Esophagus squamous epithelium (tissue), 5 donors: ENCODE measurements at regions not wholly inside any gene's neighbourhood (a gene's known extent, or its start where the extent isn't known, plus 50 kb on each side); places are given as distances from the start of the nearest gene placed in this dataset.

Experiments
- DNase-seq: peaks from one replicate; lab custom pipeline; 2025; lab: John Stamatoyannopoulos, UW
- H3K27ac ChIP-seq, 4 donors: fragments of 200-600 bp; sonication (generic); one replicate each; pipeline ENCODE4 v1.5.1; 2016 to 2019; ENCODE audit warnings: mild to moderate bottlenecking in 1 of 4
- H3K27me3 ChIP-seq, 4 donors: fragments of 200-600 bp; sonication (generic); 1 replicate in 3 of 4; 2 replicates in 1 of 4; pipeline versions ENCODE4 v1.5.1 to v1.6.0; 2017 to 2021; ENCODE audit warnings: antibody characterized with exemption in 1 of 4
- H3K36me3 ChIP-seq, 3 donors: fragments of 200-600 bp; sonication (generic); one replicate each; pipeline ENCODE4 v1.5.1; 2016 to 2019
- H3K4me1 ChIP-seq, 3 donors: fragments of 200-600 bp; sonication (generic); one replicate each; pipeline ENCODE4 v1.5.1; 2017 to 2019
- H3K4me3 ChIP-seq, 4 donors: fragments of 200-600 bp; sonication (generic); 1 replicate in 3 of 4; 2 replicates in 1 of 4; pipeline ENCODE4 v1.5.1; 2016 to 2019; ENCODE audit warnings: mild to moderate bottlenecking in 2 of 4, moderate library complexity in 1 of 4
- H3K9me3 ChIP-seq, 3 donors: fragments of 200-600 bp; sonication (generic); one replicate each; pipeline ENCODE4 v1.5.1; 2016 to 2019
- POLR2A ChIP-seq, 4 donors: fragments of 450-650 bp; IDR thresholded peaks; one replicate each; pipeline ENCODE4 v1.6.1; 2017; ENCODE audit warnings: antibody characterized with exemption in 4 of 4, mild to moderate bottlenecking in 4 of 4, moderate library complexity in 3 of 4
- WGBS, 2 donors: methylation state at CpG; one replicate each; pipeline ENCODE4 v1.1.5; 2018; 5-methylcytosine and 5-hydroxymethylcytosine counted together
- intact Hi-C: fragments of 100-400 bp; cut with DNase I; formaldehyde crosslinking; loops from one replicate; pipeline ENCODE4 v1.15.0; 2022
- TF ChIP-seq, protein P1 (sequence below), 6 experiments: fragments of 450-650 bp in 4 of 6; fragments of 200-600 bp in 2 of 6; sonication (generic) in 2 of 6; IDR thresholded peaks; one replicate each; pipeline ENCODE4 v1.5.1; 2016 to 2019; ENCODE audit warnings: antibody characterized with exemption in 6 of 6, mild to moderate bottlenecking in 4 of 6, moderate library complexity in 4 of 6
- donor health status: DM: yes; HTN: yes; CAD: no.

DNA sequence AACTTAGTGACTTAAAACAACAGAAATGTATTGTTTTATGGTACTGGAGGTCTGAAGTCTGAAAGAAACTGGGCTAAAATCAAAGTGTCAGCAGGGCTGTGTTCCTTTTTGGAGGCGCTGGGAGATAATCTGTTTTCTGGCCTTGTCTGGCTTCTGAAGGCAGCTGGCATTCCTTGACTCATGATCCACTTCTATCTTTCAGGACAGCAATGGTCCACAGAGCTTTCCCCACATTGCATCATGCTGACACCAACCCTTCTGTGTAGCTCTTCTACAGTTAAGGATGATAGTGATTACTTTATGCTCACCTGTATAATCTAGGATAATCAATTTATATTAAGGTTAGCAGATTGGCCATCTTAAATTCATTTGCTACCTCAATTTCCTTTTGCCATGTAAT lies 392.1 kb downstream of the TDRD15 start:
- no peak overlapping the region for H3K27ac ChIP-seq
- intact Hi-C loops, result no loop called here
- no peak for DNase-seq
- no peak for TF ChIP-seq POLR2A (IDR thresholded peaks at IDR 0.05)
- TF ChIP-seq, protein P1, sequence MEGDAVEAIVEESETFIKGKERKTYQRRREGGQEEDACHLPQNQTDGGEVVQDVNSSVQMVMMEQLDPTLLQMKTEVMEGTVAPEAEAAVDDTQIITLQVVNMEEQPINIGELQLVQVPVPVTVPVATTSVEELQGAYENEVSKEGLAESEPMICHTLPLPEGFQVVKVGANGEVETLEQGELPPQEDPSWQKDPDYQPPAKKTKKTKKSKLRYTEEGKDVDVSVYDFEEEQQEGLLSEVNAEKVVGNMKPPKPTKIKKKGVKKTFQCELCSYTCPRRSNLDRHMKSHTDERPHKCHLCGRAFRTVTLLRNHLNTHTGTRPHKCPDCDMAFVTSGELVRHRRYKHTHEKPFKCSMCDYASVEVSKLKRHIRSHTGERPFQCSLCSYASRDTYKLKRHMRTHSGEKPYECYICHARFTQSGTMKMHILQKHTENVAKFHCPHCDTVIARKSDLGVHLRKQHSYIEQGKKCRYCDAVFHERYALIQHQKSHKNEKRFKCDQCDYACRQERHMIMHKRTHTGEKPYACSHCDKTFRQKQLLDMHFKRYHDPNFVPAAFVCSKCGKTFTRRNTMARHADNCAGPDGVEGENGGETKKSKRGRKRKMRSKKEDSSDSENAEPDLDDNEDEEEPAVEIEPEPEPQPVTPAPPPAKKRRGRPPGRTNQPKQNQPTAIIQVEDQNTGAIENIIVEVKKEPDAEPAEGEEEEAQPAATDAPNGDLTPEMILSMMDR (IDR thresholded peaks at IDR 0.05), result no peak
- WGBS, 2 donors, result 55 to 60% methylated on average over 1 of the region's 1 CpG
- H3K4me3 ChIP-seq, result no peak overlapping the region
- no peaks in the 10 kb centered on the region for H3K9me3 ChIP-seq
- H3K4me1 ChIP-seq, result no peaks in the 10 kb centered on the region
- H3K36me3 ChIP-seq, result no peaks in the 10 kb centered on the region
- H3K27me3 ChIP-seq, result no peaks in the 10 kb centered on the region

DNA sequence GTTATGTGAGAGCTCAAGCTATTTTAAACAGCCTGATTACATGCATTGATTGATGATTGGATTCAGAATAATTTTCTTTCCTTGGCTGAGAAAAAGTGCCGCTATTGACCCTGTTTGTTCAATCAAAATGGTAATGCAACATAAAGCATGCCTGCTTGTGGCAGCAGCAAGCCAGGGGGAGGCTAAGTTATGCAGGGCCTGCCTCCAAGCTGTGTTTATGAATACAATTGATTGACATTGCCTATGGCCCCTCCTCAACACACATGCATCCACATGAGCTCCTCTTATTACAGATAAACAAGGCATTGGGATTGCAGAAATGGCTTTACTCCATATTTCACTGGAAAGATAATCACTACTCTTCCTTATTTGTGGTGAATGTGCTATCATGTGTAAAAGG lies 395.6 kb downstream of the TDRD15 start:
- intact Hi-C loops, result no loop called here
- no peak for DNase-seq
- WGBS, 2 donors, result 31 to 40% methylated on average over 1 of the region's 1 CpG

DNA sequence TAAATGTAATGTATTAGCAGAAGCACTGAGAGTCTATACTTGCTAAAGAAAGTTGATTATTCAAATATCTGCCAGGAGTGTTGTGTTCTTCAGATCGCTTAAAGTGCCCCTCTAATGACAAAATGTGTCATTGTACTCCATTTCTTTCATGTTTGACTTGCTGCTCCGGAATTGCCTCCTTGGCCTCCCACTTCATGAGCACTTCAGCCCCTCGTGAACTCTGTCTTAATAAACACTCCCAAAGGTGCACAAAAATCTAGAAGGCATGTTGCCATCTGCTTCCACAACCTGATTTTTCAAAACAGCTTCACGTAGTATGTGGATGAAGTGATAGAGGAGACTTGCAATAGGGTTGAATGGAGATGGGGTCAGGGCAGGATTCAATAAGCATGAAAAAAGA lies 396.1 kb downstream of the TDRD15 start:
- H3K27ac ChIP-seq, result no peak overlapping the region
- TF ChIP-seq POLR2A (IDR thresholded peaks at IDR 0.05), result no peak
- TF ChIP-seq, protein P1 (IDR thresholded peaks at IDR 0.05), result no peak
- H3K36me3 ChIP-seq, result no peaks in the 10 kb centered on the region
- H3K4me1 ChIP-seq, result no peaks in the 10 kb centered on the region
- no peak for DNase-seq
- no peaks in the 10 kb centered on the region for H3K27me3 ChIP-seq
- no peaks in the 10 kb centered on the region for H3K9me3 ChIP-seq
- intact Hi-C loops, result no loop called here
- no peak overlapping the region for H3K4me3 ChIP-seq
- 59 to 65% methylated on average over 4 of the region's 4 CpGs for WGBS, 2 donors

More for the DNA sequence above, 395.6 kb downstream of the TDRD15 start:
- no peak overlapping the region for H3K27ac ChIP-seq
- no peaks in the 10 kb centered on the region for H3K36me3 ChIP-seq
- H3K9me3 ChIP-seq, result no peaks in the 10 kb centered on the region
- H3K27me3 ChIP-seq, result no peaks in the 10 kb centered on the region
- TF ChIP-seq, protein P1 (IDR thresholded peaks at IDR 0.05), result no peak
- TF ChIP-seq POLR2A (IDR thresholded peaks at IDR 0.05), result no peak
- no peaks in the 10 kb centered on the region for H3K4me1 ChIP-seq
- H3K4me3 ChIP-seq, result no peak overlapping the region

DNA sequence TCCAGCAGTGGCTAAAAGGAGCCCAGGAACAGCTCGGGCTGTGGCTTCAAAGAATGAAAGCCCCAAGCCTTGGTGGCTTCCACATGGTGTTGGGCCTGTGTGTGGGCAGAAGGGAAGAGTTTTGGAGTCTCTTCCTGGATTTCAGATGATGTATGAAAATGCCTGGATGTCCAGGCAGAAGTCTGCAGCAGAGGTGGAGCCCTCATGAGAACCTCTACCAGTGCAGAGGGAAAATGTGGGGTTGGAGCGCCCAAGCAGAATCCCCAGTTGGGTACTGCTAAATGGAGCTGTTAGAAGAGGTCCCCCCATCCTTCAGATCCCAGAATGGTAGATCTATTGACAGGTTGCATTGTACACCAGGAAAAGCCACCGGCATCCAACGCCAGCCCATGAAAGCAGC lies 412.1 kb downstream of the TDRD15 start:
- Histone ChIP-seq H3K36me3 (no peaks in the 10 kb centered on the region), H3K4me3 (no peak overlapping the region), H3K9me3 (peaks cover 0 to 32% (median 10%) of the 10 kb centered on the region in 3 donors), H3K4me1 (no peaks in the 10 kb centered on the region), H3K27ac (no peak overlapping the region), H3K27me3 (no peaks in the 10 kb centered on the region)
- WGBS, 2 donors, result 25 to 67% methylated on average over 2 of the region's 4 CpGs
- no peak for DNase-seq
- TF ChIP-seq, protein P1 (IDR thresholded peaks at IDR 0.05), result no peak
- TF ChIP-seq POLR2A (IDR thresholded peaks at IDR 0.05), result no peak
- intact Hi-C loops, result no loop called here

DNA sequence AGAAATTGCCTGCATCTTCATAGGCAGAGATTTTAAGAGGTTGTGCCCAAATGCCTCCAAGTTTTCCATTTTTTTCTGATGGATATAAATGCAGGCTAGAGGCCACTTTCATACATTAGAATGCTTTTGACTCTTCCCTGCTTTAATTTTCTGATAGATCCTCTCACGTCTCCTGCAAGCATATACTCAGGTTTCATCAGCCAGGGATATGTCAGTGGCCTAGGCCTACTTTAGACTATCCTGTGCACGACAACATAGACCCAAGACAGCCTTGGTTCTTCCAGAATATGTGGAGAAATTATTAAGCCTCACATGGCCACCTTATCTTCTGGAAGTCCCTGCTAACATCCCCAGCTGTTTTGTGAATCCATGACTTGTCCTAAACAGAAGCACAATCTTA lies 415.9 kb downstream of the TDRD15 start:
- H3K9me3 ChIP-seq, result peaks cover 0 to 31% (median 10%) of the 10 kb centered on the region in 3 donors
- 50 to 68% methylated on average over 1 to 2 of the region's 2 CpGs for WGBS, 2 donors
- H3K27me3 ChIP-seq, result no peaks in the 10 kb centered on the region
- no peak overlapping the region for H3K27ac ChIP-seq
- intact Hi-C loops, result no loop called here
- no peak for TF ChIP-seq POLR2A (IDR thresholded peaks at IDR 0.05)
- TF ChIP-seq, protein P1 (IDR thresholded peaks at IDR 0.05), result no peak
- no peaks in the 10 kb centered on the region for H3K4me1 ChIP-seq
- H3K4me3 ChIP-seq, result no peak overlapping the region
- no peaks in the 10 kb centered on the region for H3K36me3 ChIP-seq
- DNase-seq, result no peak
